GF-D8 (cell line): ENCODE measurements at regions not wholly inside any gene's neighbourhood (a gene's known extent, or its start where the extent isn't known, plus 50 kb on each side); places are given as distances from the start of the nearest gene placed in this dataset.

Experiments used
- DNase-seq: peaks from one replicate; lab custom pipeline; 2025; lab: John Stamatoyannopoulos, UW

DNA sequence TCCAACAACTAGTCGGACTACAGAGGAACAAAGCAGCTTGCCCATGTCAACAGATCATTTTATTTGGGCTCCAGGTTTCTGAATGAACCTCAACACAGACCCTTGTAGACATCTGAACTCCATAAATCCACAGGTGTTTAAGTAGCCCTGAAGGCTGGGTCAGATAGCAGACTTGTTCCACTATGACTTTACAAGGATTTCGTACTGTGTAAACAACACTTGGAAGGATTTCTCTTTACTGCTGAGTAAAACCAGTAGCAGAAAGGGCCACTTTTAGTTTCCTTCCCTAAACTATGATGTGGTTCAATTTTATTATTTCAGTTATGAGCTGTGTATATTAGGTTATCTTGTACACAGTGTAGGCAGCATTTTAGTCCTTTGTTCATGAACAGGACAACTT, 316.4 kb upstream of the ADGRL2 start:
- no peak for DNase-seq

DNA sequence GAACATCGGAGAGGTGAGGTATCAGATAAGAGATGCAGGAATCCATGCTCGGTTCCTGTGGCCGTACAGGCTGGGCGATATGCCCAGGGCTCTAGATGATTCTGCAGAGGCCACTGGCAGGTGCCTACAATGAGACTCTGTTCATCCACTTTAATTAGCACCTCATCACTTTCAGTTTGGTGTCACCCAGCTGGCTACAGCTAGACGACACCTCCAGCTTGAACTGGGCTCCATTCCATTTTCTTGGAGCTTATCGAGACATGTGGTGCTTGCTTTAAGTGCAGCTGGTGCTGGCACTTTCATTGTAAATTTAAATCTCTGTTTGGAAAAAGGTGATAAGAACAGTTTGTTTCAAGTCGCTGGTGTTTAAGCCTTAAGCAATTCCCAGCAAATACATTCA, 322.5 kb upstream of the ADGRL2 start:
- DNase-seq = no peak

DNA sequence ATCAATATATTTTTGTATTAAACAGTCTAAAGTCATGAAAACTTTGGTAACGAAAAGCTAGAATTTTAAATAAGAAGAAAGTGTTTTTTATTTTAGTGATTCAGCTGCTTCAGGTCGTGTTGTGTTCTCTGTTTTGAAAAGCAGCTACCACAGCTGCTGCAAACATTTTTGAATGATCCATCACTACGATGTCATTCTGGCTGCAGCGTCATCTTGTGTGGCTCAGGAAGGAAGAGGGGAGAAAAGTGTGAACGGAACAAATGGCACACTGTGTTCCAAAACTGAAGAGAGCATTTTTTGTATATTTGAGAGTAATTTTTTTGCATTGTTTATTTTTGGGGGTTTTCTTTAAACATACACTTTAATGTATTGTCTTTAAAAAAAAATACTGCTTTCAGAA, 323.0 kb upstream of the ADGRL2 start:
- DNase-seq = no peak

DNA sequence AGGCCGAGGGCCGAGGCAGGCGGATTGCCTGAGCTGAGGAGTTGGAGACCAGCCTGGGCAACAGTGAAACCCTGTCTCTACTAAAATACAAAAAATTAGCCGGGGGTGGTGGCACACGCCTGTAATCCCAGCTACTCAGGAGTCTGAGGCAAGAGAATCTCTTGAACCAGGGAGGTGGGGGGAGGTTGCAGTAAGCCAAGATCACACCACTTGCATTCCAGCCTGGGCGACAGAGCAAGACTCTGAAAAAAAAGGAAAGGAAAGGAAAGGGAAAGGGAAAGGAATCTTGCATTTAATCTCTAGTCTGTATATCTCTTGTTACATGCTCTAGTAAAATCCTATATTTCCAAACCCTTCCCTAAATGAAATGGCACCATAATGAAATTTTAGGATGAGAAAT, 328.3 kb upstream of the ADGRL2 start:
- DNase-seq = no peak

DNA sequence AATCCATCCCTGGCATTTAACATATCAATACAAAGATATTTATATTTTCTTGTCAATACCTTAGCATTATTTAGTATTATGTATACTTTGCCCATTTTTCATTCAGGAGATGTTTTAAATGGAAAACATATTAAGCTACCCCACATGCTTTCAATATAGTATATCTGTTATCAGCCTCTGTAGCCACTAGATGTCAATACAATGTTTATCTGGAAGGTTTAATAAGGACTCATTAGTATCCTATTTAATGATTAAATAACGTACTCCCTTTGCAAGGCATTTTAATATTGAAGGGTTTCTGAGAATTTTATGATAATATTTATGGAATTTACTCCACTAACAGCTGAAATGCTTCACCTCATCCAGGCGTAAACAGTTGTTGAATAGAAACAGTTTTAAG, 329.5 kb upstream of the ADGRL2 start:
- no peak for DNase-seq

DNA sequence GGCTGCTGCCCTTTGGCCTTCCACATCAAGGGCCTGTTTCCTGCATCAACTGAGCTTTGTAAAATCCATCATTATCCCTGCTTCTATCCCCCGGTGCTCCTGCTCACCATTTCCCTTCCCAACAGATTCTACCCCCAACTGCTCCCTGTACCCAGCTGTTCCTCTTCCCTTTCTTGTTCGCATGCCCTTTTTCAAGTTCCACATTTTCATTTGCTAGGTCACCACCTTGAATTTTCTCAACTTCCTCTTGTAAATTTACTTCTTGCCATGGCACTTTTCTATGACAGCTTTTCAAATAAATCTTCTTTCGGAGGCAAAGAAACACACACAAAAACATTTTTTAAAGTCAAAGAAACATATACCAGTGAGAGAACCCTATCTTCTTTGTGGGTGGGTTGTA, 330.5 kb upstream of the ADGRL2 start:
- no peak for DNase-seq

DNA sequence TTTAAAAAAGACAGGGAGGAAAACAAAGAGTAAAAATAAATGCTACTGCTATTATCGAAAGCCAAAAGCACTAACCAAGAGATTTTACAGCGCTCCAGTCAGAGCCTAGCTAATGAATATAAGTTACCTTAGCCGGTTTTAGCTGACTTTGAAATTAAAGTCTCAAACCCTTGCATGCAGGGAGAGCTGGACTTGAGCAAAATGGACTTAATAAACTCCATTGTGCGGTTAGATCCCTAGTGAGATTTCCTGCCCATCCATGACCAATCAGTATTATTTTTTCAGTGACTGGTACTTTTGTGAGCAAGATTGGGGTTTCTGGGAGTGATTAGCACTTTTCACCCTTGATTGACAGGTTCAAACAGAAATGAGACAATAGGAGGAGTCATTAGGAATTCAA, 333.4 kb upstream of the ADGRL2 start:
- DNase-seq = no peak

DNA sequence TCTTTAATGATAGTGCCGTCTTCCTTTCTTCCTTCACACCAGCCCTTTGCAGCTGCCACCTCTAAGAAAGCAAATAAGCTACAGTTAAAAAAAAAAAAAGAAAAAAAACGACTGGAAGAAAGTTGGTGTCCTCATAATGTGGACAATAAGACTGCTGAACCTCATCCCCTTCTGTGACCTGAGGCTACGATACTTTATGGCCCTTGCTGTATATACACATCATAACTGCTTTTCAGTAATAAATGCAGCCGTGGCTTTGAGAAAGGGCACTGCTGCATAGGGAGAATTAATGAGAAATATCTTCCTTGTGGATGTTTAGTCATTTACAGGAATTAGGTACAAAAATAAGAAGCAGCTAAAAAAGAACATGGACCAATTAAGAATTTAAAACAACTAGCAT, 333.8 kb upstream of the ADGRL2 start:
- DNase-seq = no peak

DNA sequence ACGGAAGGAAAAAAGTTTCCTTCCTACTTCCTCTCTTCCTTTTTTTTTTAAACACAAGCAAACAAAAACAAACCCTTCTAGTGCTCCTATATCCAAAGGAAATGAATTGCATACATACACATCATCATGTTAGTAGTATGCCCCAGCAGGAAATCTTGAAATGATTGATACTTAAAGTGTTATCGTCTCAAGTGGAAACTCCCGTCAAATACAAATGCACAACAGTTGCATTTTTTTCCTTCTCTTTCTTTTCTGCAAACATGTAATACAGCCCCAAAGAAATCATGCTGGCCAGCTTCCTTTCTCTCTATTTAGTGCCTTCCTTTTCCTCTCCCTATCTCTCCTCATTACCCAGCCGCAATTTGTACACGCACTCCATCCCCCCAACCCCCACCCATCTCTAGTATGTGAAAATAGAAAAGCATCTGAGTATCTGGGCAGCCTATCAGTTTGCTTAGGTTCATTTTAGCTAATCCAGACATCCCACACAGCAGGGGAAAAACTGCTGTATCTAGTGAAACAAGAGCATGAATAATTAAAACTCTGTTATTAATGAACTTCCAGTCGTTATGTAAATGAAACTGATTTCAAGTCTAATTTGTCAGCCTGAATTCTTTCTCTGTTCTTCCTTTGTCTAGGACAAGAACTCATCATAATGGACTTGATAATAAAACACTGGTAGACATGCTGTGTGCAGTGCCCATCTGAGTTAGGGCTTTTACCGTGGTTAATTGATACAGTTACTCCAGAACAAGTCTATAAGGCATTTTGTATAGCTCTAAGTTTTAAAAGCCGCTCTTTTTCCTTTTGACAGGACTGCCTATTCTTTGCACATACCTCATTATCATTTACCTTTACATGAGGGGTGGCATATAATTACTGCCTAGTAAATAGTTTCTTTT, 336.5 kb upstream of the ADGRL2 start:
- DNase-seq = no peak

DNA sequence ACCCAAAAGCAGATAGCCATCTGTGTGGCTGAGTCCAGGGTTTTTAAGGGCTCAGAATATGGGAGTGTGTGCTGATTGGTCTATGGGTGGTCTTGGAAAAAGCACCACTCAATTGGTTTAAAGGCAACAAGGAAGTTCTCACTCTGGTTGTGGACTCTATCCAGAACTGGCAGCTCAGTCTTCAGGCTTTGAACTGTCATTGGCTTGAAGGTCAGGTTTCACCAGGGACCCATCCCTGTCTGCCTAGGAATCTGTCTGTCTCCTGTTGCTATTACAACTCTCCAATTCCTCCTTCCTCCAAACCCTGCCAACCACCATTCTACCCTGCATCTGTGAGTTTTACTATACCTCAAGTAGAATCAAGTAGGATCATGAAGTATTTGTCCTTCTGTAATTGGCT, 341.7 kb upstream of the ADGRL2 start:
- DNase-seq = no peak

DNA sequence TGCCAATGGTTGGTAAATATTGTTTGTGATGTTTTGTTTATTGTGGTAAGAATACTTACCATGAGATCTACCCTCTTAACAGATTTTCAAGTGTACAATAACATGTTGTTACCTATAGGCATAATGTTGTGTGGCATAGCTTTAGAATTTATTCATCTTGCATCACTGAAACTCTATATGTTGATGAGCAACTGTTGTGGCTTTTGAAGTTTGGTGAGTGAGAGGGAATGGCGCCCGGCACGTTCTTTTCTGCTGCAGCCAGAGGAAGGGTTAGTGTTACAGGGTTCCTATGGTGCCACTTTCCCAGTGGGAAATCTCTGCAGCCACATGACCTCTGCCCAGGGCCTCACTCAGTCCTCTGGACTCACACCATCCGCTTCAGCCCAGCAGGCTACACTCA, 342.5 kb upstream of the ADGRL2 start:
- no peak for DNase-seq

DNA sequence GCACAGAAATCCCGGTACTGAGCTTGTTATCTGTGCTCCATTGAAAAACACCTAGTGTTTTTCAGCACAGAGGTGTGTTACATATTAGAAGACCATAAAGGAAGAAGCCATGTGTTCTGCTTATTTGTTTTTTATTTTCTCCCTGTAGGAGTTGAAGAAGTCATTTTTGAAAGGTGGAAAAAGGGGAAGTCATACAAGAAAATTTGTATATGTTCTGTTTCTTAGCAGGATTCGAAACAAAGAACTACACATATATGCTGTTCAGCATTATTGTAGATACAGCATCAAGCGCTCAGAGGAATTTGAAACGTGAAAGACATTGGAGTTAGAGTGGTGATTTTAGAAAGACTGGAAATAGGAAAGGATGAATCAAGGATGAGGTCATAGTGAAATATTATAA, 345.3 kb upstream of the ADGRL2 start:
- DNase-seq = no peak

DNA sequence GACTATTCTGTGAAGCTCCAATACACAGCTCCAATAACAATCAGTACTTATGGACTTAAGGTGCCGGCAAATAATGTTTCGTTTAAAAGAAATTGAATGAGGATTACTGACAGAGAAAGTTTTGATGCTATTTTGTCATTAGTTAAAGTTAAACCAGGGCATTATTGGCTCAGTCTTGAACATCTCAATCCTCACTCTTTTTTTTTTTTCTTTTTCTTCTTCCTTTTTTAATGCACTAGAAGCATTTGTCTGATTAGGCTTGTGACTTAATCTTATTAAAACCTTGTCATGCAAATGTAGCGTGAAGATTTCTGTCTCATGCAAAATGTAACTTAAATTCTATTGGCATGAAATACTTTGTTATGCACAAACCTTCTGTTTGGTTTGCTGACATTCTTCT, 346.8 kb upstream of the ADGRL2 start:
- no peak for DNase-seq

DNA sequence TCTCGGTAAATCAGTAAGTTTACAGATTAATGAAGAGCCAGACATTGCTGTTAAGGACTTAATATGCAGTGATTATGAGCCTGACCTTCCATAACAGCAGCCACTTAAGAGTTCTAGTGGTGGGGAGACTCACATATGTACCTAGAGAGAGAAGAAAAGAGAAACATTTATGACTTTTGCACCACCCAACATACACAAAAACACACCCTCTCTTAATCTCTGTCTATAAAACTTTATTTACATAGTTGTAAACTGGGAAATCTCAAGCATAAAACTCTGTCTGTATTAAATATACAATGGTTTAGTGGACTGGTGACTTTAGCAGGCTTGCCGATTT, 347.4 kb upstream of the ADGRL2 start:
- no peak for DNase-seq

DNA sequence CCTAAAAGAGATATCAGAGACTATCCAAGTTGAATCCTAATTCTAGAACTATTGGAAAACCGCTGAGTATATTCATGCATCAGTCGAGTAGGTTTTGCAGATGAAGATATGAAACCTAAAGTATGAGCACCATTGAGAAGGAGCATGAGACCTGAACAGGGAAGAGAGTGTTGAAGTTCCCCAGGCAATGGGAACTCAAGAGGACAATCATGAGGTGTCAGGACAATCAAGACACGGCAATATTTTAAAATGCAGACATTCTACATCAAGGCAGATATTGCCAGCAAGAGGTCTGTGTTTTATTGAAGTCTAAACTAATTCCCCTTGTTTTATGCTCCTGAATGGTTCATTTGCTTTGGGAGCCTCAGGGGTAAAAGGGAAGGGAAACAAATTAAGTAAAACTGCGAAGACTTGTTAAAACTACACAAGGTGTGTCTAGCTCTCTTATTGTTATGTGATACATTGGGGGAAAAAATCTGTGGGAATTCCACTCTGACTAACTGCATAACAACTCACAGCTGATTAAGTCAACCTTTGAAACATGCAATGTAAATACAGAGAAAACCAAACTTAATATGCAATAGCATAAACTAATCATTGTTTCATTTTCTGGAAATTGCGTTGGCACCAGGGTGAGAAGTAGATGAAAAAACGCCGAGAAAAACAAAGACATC, 347.9 kb upstream of the ADGRL2 start:
- no peak for DNase-seq

DNA sequence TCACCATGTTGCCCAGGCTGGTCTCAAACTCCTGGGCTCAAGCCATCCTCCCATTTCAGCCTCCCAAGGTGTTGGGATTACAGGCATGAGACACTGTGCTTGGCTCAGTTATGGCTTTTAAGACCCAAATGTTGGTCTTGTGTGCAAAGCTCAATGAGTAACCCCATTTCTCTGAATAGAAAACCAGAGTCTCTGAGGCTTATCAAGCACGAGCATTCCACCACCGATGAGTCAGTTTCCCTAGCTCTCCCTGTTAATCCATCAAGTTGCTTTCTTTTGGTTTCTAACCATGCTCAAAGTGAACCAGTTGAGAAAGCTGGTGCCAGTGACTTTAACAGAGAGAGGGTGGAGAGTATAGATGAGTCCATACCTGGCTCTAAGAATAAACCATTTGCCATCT, 350.9 kb upstream of the ADGRL2 start:
- DNase-seq = no peak

DNA sequence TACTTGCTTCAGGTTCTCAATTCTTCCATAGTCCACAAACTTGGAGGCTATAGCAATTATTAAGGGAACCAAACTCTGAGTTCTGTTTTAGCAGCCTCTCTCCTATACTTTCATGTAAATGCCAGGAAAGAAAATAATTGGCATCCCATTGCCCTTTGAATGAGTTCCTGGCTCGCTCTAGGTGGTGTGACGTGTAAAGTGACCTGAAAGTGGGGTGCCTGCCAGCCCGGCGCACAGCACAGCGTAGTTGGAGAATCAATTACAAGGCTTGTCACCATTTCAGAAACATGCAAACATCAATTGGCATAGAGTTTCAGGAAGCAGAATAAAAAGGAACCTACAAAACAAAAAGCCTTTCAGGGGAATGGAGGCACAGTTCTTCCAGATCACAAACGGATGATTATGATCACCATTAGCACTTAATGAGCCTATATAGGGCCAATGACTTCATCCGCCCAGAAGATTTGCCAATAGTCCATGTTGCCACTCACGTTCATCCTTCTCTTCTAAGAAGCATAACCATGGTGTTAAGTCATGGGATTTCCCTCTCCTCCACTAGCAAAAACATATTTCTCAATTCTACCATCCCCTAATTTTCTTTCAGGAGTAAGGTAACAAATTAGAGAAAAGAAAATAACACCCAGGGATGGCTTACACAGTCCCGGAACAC, 354.6 kb upstream of the ADGRL2 start:
- no peak for DNase-seq

DNA sequence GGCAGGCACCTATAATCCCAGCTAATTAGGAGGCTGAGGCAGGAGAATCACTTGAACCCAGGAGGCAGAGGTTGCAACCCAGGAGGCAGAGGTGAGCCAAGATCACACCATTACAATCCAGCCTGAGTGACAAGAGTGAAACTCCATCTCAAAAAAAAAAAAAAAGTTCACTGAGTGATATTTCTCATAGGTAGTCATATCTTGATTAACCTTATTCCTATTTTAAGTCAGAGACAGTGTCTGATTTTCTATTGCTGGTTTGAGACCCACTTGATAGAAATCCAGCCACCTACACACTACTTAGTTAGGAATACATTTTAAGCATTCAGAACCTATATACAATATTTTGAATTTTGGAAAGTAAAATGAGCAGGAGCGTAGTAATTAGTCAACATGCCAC, 357.4 kb upstream of the ADGRL2 start:
- DNase-seq = no peak

DNA sequence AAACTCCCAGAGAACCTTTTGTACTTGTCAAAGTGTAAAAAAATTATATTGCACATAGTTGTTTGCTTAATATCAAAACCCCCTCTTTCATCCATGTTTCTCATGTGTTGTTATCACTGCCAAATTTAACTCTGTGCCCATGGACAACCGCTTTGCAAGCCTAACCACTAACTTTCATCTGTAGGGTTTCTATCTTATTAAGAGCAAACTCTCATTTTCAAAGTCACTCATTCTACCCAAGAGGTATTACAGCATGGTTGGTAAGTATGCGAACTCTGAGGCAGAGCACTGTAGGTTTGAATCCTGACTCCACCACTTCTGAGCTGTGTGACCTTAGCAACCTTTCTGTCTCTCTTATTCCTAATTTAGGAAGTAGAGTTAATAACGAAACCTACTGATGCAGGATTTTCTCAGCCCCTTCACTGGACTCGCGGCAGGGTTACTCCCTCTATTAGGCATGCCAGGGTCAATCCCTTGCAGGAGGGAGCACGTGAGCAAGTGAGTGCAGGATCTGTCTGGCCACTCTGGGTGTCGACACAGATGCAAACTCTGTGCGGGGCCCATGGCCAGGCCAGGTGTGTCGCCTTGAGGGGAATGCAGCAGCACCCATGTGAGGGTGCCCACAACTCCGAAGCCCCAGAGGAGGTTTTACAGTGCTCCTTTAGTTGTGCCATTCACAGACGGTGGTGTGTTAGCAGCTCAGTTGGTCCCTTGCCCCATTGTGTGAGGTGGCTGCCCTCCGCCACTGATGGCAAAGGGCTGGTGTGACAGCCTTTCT, 361.5 kb upstream of the ADGRL2 start:
- DNase-seq = no peak

DNA sequence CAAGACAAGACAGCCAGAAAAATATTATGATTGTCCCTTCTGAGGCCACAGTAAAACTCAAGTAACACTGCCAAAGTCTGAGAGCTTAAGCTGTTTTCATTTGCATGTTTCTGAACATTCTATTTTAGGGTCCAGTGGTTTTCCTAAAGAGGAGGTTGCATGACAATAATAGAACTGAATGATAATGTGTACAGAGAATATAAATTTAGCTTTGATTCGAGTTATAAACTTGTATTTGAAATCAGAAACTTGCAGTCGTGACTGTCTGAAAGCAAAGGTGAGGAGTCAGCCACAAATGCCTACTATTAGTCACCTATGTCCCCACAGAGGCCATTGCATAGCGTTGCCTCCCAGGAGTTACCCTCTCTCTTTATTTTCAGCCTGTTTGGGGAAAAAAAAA, 363.1 kb upstream of the ADGRL2 start:
- DNase-seq = no peak

DNA sequence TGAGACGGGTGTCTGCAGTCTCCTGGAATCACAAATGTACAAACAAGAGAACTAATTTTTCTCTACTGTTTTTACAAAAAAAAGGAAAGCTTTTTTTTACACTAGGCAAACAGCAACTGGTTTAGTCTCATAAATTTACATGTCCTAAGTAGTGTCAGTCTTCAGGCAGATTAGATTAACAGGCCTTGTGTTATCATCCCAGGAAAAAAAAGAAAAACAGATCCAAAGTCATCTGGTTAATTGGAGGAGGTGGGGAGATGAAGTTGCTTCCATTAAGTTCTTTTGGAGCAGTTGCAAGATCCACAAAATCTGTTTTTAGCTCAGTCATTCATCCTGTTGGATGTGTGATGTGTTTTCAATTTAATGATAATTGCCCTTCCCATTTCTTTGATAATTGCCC, 363.5 kb upstream of the ADGRL2 start:
- no peak for DNase-seq

DNA sequence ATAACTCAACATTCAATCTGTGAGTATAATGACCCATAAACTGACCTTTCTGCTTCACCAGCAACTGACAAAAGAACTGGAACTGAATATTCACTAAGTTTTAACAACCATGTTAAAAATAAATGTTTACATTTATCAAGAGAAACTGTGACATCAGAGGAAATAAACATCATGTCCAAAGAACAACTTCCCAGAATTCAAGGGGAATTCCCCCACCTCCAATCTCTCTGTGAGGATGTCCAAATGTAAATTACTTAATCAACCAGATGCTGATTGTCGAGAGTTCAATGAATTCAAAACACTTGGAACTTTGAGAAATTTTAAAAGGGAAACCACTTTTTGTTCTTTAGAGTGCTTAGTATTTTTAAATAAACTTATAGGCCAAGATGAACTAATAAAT, 365.6 kb upstream of the ADGRL2 start:
- no peak for DNase-seq

DNA sequence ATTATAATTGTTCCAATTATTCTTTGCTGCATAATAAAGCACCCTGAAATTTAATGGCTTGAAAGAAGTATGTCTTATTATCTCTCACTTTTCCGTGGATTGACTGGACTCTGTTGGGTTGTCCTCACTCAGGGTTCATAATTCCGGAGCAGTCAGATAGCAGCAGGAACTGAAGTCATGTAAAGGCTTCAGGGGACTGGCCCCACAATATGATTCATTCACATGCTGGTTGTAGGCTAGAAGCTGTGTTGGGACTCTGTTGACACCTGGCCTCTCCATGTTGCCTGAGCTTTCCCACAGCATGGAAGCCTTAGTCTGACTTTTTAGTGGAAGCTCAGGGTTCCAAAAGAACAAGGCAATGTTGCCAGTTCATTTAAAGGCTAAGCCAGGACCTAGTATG, 367.1 kb upstream of the ADGRL2 start:
- no peak for DNase-seq
